Activated CD4-positive, CD25-positive, alpha-beta regulatory T cell treated with anti-CD3 and anti-CD28 coated beads, Interleukin-2, amount 50 U/mL, for 72 hours (primary cell): ENCODE measurements at regions not wholly inside any gene's neighbourhood (a gene's known extent, or its start where the extent isn't known, plus 50 kb on each side); places are given as distances from the start of the nearest gene placed in this dataset.

ENCODE experiments used
- DNase-seq: peaks from one replicate; pipeline ENCODE4 v3.0.0; 2021

- no peak for DNase-seq
Measured at GRCh38 chr2:136167721-136168475, 49.9 kb upstream of the CXCR4 start.
